ENCODE measurements at regions not wholly inside any gene's neighbourhood (a gene's known extent, or its start where the extent isn't known, plus 50 kb on each side); places are given as distances from the start of the nearest gene placed in this dataset.

- Histone ChIP-seq H3K4me2 (ENCODE audit: insufficient read depth, low read length) (no peak overlapping the region), H3K27ac (ENCODE audit: low read length) (no peak overlapping the region), H3K36me3 (ENCODE audit: insufficient read depth, low read length) (no peaks in the 10 kb centered on the region), H3K79me2 (ENCODE audit: insufficient read depth, low read length) (no peaks in the 10 kb centered on the region), H3K4me3 (ENCODE audit: low read depth in 1 of 2, low read length in 2 of 2) (no peak overlapping the region), H3K9me3 (ENCODE audit: insufficient read depth, low read length, severe bottlenecking) (peaks cover 3% of the 10 kb centered on the region), H3K9ac (ENCODE audit: low read depth, low read length) (no peak overlapping the region), H2AFZ (ENCODE audit: low read depth, low read length) (no peak overlapping the region), H3K4me1 (ENCODE audit: insufficient read depth, low read length) (no peaks in the 10 kb centered on the region), H4K20me1 (ENCODE audit: insufficient read depth, low read length) (no peaks in the 10 kb centered on the region), H3K27me3 (ENCODE audit: insufficient read depth, low read length, poor library complexity) (no peaks in the 10 kb centered on the region)
- DNase-seq (no peak), ATAC-seq (ENCODE audit: insufficient read depth, low read depth) (no peak)
- no peak for TF ChIP-seq CTCF (IDR thresholded peaks at IDR 0.05; ENCODE audit: borderline replicate concordance, extremely low read depth, low read length, poor library complexity, severe bottlenecking)
Observed at GRCh38 chr1:5157175-5157574, 502.8 kb downstream of the AJAP1 start.

- no peaks in the 10 kb centered on the region for H3K79me2 ChIP-seq (ENCODE audit: insufficient read depth, low read length)
- ATAC-seq (ENCODE audit: insufficient read depth, low read depth) = no peak
- no peak for TF ChIP-seq CTCF (IDR thresholded peaks at IDR 0.05; ENCODE audit: borderline replicate concordance, extremely low read depth, low read length, poor library complexity, severe bottlenecking)
- no peak for TF ChIP-seq EZH2 (IDR thresholded peaks at IDR 0.05; ENCODE audit: borderline replicate concordance, low read depth, low read length, severe bottlenecking)
Observed at GRCh38 chr1:5156416-5157120, 502.2 kb downstream of the AJAP1 start.

GRCh38 chr1:5151511-5151910 lies 497.1 kb downstream of the AJAP1 start:
- Histone ChIP-seq H3K4me3 (ENCODE audit: low read depth in 1 of 2, low read length in 2 of 2) (no peak overlapping the region), H3K4me1 (ENCODE audit: insufficient read depth, low read length) (no peaks in the 10 kb centered on the region), H3K9me3 (ENCODE audit: insufficient read depth, low read length, severe bottlenecking) (no peaks in the 10 kb centered on the region), H3K27me3 (ENCODE audit: insufficient read depth, low read length, poor library complexity) (no peaks in the 10 kb centered on the region), H3K9ac (ENCODE audit: low read depth, low read length) (no peak overlapping the region), H3K4me2 (ENCODE audit: insufficient read depth, low read length) (no peak overlapping the region), H2AFZ (ENCODE audit: low read depth, low read length) (no peak overlapping the region), H4K20me1 (ENCODE audit: insufficient read depth, low read length) (no peaks in the 10 kb centered on the region), H3K27ac (ENCODE audit: low read length) (no peak overlapping the region), H3K79me2 (ENCODE audit: insufficient read depth, low read length) (no peaks in the 10 kb centered on the region), H3K36me3 (ENCODE audit: insufficient read depth, low read length) (no peaks in the 10 kb centered on the region)
- no peak for TF ChIP-seq EZH2 (IDR thresholded peaks at IDR 0.05; ENCODE audit: borderline replicate concordance, low read depth, low read length, severe bottlenecking)
- TF ChIP-seq CTCF (IDR thresholded peaks at IDR 0.05; ENCODE audit: borderline replicate concordance, extremely low read depth, low read length, poor library complexity, severe bottlenecking) = no peak
- ATAC-seq (ENCODE audit: insufficient read depth, low read depth) = no peak
- no peak for DNase-seq

More at GRCh38 chr1:5156416-5157120, 502.2 kb downstream of the AJAP1 start:
- Histone ChIP-seq H3K27me3 (ENCODE audit: insufficient read depth, low read length, poor library complexity) (no peaks in the 10 kb centered on the region), H3K36me3 (ENCODE audit: insufficient read depth, low read length) (no peaks in the 10 kb centered on the region), H3K9me3 (ENCODE audit: insufficient read depth, low read length, severe bottlenecking) (peaks cover 3% of the 10 kb centered on the region), H2AFZ (ENCODE audit: low read depth, low read length) (no peak overlapping the region), H3K4me3 (ENCODE audit: low read depth in 1 of 2, low read length in 2 of 2) (no peak overlapping the region), H3K9ac (ENCODE audit: low read depth, low read length) (no peak overlapping the region), H3K4me1 (ENCODE audit: insufficient read depth, low read length) (no peaks in the 10 kb centered on the region), H3K4me2 (ENCODE audit: insufficient read depth, low read length) (no peak overlapping the region), H3K27ac (ENCODE audit: low read length) (no peak overlapping the region), H4K20me1 (ENCODE audit: insufficient read depth, low read length) (no peaks in the 10 kb centered on the region)
- no peak for DNase-seq
